HepG2 (cell line): ENCODE measurements at regions not wholly inside any gene's neighbourhood (a gene's known extent, or its start where the extent isn't known, plus 50 kb on each side); places are given as distances from the start of the nearest gene placed in this dataset.

Experiments
- ATAC-seq: fragments of 200-7000 bp; cut with Tn5 transposase; 3 replicates; pipeline ENCODE4 v1.9.1; 2020; ENCODE audit warnings: mild to moderate bottlenecking, moderate library complexity
- BruUV-seq: library from RNA; stranded (reverse); fragments of 400-500 nt; replicated peaks from 2 replicates; lab custom pipeline; 2021; lab: Mats Ljungman, UMichigan
- CTCF ChIA-PET: fragments of 300-600 bp; formaldehyde crosslinking; extraction: SDS; loops from one replicate; lab custom pipeline; 2021; ENCODE audit warnings: low total read pairs, inconsistent platforms, low intra/inter-chr PET ratio; lab: Yijun Ruan, JAX
- POLR2A ChIA-PET: fragments of 350-600 bp; sonication (Branson Sonifier 250); formaldehyde crosslinking; loops from one replicate; lab custom pipeline; 2020; ENCODE audit warnings: antibody characterized with exemption, inconsistent platforms; lab: Yijun Ruan, JAX
- DNase-seq: peaks from one replicate; pipeline ENCODE4 v3.0.0-alpha.2; 2015; ENCODE audit warnings: low spot score
- FAIRE-seq: peaks from 3 replicates; lab custom pipeline; 2011; peaks lifted over from hg19 to GRCh38; lab: Jason Lieb, UNC
- H2AFZ ChIP-seq: one replicate; pipeline ENCODE4 v1.6.1; 2011; ENCODE audit warnings: low read length, inconsistent platforms
- H3K27ac ChIP-seq: fragments of 300-600 bp; 3 replicates; pipeline ENCODE4 v1.8.0; 2011; ENCODE audit warnings: mixed run types, mild to moderate bottlenecking, mixed read lengths, low read length, inconsistent platforms; ENCODE audit not compliant: insufficient read depth; ENCODE audit errors: extremely low read length
- H3K27me3 ChIP-seq, 2 experiments: fragments of 200-600 bp in 1 of 2; 2 replicates in 1 of 2; 3 replicates in 1 of 2; pipeline versions ENCODE4 v1.6.0 to v1.8.0; 2011; ENCODE audit warnings: low read length in 2 of 2, mild to moderate bottlenecking in 2 of 2, moderate library complexity in 2 of 2, inconsistent platforms in 1 of 2; ENCODE audit not compliant: insufficient read depth in 2 of 2, control insufficient read depth in 1 of 2
- H3K36me3 ChIP-seq, 2 experiments: fragments of 200-600 bp in 1 of 2; replicated peaks in 1 of 2; 2 replicates in 1 of 2; 3 replicates in 1 of 2; pipeline versions ENCODE4 v1.5.1 to v1.8.0; 2011; ENCODE audit warnings: low read length in 2 of 2, inconsistent platforms in 1 of 2; ENCODE audit not compliant: insufficient read depth in 2 of 2, control insufficient read depth in 1 of 2
- H3K4me1 ChIP-seq: 2 replicates; pipeline ENCODE4 v1.5.1; 2012; ENCODE audit warnings: low read length, inconsistent platforms; ENCODE audit not compliant: insufficient read depth
- H3K4me2 ChIP-seq: 2 replicates; pipeline ENCODE4 v1.6.0; 2011; ENCODE audit warnings: low read depth, low read length, inconsistent platforms
- H3K4me3 ChIP-seq, 3 experiments: fragments of 200-600 bp in 1 of 3; sonication (generic), shearing (Covaris generic) in 1 of 3; replicated peaks in 1 of 3; 2 replicates each; pipeline ENCODE4 v1.5.1; 2011 to 2016; ENCODE audit warnings: low read length in 3 of 3, inconsistent platforms in 2 of 3, low read depth in 2 of 3, mild to moderate bottlenecking in 2 of 3, control low read depth in 1 of 3, mixed read lengths in 1 of 3; ENCODE audit not compliant: insufficient read depth in 1 of 3
- H3K79me2 ChIP-seq: one replicate; pipeline ENCODE4 v1.6.1; 2011; ENCODE audit warnings: low read length, inconsistent platforms; ENCODE audit not compliant: insufficient read depth
- H3K9ac ChIP-seq: 2 replicates; pipeline ENCODE4 v1.6.0; 2011; ENCODE audit warnings: mild to moderate bottlenecking, low read depth, low read length, inconsistent platforms; ENCODE audit not compliant: insufficient read depth
- H3K9me3 ChIP-seq: 2 replicates; pipeline ENCODE4 v1.5.1; 2012; ENCODE audit warnings: mild to moderate bottlenecking, low read length
- H4K20me1 ChIP-seq: 2 replicates; pipeline ENCODE4 v1.6.0; 2011; ENCODE audit warnings: inconsistent platforms, mild to moderate bottlenecking, low read length, moderate library complexity; ENCODE audit not compliant: insufficient read depth
- ERF ChIP-seq: IDR thresholded peaks from 2 replicates; pipeline ENCODE4 v1.6.1; 2018; ENCODE audit warnings: missing biosample characterization, missing genetic modification reagents
- HMGA1 ChIP-seq: sonication (generic); formaldehyde crosslinking; conservative IDR thresholded peaks from 2 replicates; pipeline ENCODE4 v1.4.0; 2020; ENCODE audit warnings: missing genetic modification reagents
- IKZF4 ChIP-seq: sonication (generic); formaldehyde crosslinking; IDR thresholded peaks from 2 replicates; pipeline ENCODE4 v1.5.1; 2020; ENCODE audit warnings: borderline replicate concordance, mild to moderate bottlenecking, low read depth, missing genetic modification reagents; ENCODE audit errors: not compliant biosample characterization
- JDP2 ChIP-seq: sonication (generic); formaldehyde crosslinking; IDR thresholded peaks from 2 replicates; pipeline ENCODE4 v1.8.1; 2022; ENCODE audit warnings: missing genetic modification reagents, borderline replicate concordance
- RARA ChIP-seq: IDR thresholded peaks from 2 replicates; pipeline ENCODE4 v1.6.1; 2016; ENCODE audit warnings: missing genetic modification reagents, missing compliant biosample characterization
- ZNF598 ChIP-seq: sonication (generic); formaldehyde crosslinking; IDR thresholded peaks from 2 replicates; pipeline ENCODE4 v1.5.1; 2020; ENCODE audit warnings: mild to moderate bottlenecking, missing genetic modification reagents, borderline replicate concordance
- ZNF747 ChIP-seq: sonication (generic); formaldehyde crosslinking; IDR thresholded peaks from 2 replicates; pipeline ENCODE4 v1.8.1; 2023; ENCODE audit warnings: missing genetic modification reagents, mild to moderate bottlenecking, borderline replicate concordance
- ZNF773 ChIP-seq: sonication (generic); formaldehyde crosslinking; IDR thresholded peaks from 2 replicates; pipeline ENCODE4 v1.4.0; 2020; ENCODE audit warnings: missing genetic modification reagents, borderline replicate concordance
- ZSCAN25 ChIP-seq: sonication (generic); formaldehyde crosslinking; IDR thresholded peaks from 2 replicates; pipeline ENCODE4 v1.8.0; 2022; ENCODE audit warnings: mild to moderate bottlenecking, missing genetic modification reagents
- WGBS: methylation state at CpG from one replicate; pipeline ENCODE4 v1.1.6; 2017; ENCODE audit warnings: low lambda C conversion rate; 5-methylcytosine and 5-hydroxymethylcytosine counted together
- in situ Hi-C: cut with HindIII; loops from 2 replicates; pipeline ENCODE4 v1.10.0; 2017; ENCODE audit warnings: low pct_unique_long_range_greater_than_20kb; ENCODE audit not compliant: extremely low pct_ligation_motif_present
- intact Hi-C: fragments of 100-400 bp; cut with micrococcal nuclease; formaldehyde crosslinking; loops from one replicate; pipeline ENCODE4 v1.10.0; 2022; ENCODE audit not compliant: unreplicated experiment
- TF ChIP-seq, protein P1 (sequence below): sonication (generic); formaldehyde crosslinking; IDR thresholded peaks from 2 replicates; pipeline ENCODE4 v1.8.1; 2023; ENCODE audit warnings: missing genetic modification reagents, inconsistent platforms, borderline replicate concordance
- TF ChIP-seq, protein P2 (sequence below): sonication (generic); formaldehyde crosslinking; IDR thresholded peaks from 2 replicates; pipeline ENCODE4 v1.5.1; 2020; ENCODE audit warnings: mild to moderate bottlenecking, missing genetic modification reagents, borderline replicate concordance
- TF ChIP-seq, protein P3 (sequence below): sonication (generic); formaldehyde crosslinking; conservative IDR thresholded peaks from 2 replicates; pipeline ENCODE4 v1.8.0; 2022; ENCODE audit warnings: missing genetic modification reagents
- TF ChIP-seq, protein P4 (sequence below): sonication (generic); formaldehyde crosslinking; IDR thresholded peaks from 2 replicates; pipeline ENCODE4 v1.5.0; 2020; ENCODE audit warnings: missing genetic modification reagents

DNA sequence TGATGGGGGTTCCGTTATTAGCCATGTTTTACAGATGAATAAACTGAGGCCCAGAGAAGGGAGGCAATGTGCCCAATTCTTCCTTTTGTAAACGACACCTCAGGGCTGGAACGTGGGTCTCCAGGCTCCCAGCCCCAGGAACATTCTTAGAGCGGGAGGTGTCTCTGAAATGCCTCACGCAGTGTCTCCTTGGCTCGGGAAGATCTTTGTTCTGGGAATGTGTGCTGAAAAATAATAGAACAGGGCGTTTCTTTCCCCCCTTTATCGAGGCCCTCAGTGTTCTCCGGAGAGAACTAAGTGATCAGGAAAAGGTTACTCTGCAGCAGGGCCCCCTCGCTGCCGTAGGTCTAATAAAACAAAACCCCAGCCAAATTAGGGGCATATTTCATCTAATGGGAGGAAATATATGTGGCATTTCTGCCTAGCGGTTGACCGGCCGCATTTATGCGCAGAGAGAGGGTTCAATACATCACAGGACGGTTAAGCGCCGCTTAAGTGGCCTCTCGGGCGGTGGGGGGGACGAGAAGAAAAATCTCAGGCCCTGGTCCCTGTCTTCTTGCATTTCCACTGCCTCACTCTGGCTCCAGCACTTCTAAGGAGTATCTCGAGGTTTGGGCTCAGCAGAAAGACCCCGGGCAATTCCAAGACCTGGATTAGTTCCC, 564.3 kb downstream of the MN1 start:
- ChIA-PET POLR2A (no interaction called here), CTCF (no interaction called here)
- ATAC-seq (no peak), FAIRE-seq (no peak), DNase-seq (no peak)
- no peaks in the 10 kb centered on the region for H4K20me1 ChIP-seq
- H3K4me2 ChIP-seq: no peak overlapping the region
- no peak overlapping the region for H3K4me3 ChIP-seq
- TF ChIP-seq ZNF773 (CRISPR knock-in tag) (no peak), ZSCAN25 (CRISPR knock-in tag) (no peak), HMGA1 (CRISPR knock-in tag) (no peak), ZNF598 (no peak), IKZF4 (CRISPR knock-in tag) (no peak), RARA (CRISPR knock-in tag) (no peak), ERF (CRISPR knock-in tag) (no peak), JDP2 (CRISPR knock-in tag) (no peak), ZNF747 (CRISPR knock-in tag) (no peak)
- TF ChIP-seq, protein P1, sequence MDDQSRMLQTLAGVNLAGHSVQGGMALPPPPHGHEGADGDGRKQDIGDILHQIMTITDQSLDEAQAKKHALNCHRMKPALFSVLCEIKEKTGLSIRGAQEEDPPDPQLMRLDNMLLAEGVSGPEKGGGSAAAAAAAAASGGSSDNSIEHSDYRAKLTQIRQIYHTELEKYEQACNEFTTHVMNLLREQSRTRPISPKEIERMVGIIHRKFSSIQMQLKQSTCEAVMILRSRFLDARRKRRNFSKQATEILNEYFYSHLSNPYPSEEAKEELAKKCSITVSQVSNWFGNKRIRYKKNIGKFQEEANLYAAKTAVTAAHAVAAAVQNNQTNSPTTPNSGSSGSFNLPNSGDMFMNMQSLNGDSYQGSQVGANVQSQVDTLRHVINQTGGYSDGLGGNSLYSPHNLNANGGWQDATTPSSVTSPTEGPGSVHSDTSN (CRISPR knock-in tag): no peak
- TF ChIP-seq, protein P2, sequence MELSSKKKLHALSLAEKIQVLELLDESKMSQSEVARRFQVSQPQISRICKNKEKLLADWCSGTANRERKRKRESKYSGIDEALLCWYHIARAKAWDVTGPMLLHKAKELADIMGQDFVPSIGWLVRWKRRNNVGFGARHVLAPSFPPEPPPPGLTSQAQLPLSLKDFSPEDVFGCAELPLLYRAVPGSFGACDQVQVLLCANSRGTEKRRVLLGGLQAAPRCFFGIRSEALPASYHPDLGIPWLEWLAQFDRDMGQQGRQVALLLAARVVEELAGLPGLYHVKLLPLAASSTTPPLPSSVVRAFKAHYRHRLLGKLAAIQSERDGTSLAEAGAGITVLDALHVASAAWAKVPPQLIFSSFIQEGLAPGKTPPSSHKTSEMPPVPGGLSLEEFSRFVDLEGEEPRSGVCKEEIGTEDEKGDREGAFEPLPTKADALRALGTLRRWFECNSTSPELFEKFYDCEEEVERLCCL (CRISPR knock-in tag): no peak
- TF ChIP-seq, protein P3, sequence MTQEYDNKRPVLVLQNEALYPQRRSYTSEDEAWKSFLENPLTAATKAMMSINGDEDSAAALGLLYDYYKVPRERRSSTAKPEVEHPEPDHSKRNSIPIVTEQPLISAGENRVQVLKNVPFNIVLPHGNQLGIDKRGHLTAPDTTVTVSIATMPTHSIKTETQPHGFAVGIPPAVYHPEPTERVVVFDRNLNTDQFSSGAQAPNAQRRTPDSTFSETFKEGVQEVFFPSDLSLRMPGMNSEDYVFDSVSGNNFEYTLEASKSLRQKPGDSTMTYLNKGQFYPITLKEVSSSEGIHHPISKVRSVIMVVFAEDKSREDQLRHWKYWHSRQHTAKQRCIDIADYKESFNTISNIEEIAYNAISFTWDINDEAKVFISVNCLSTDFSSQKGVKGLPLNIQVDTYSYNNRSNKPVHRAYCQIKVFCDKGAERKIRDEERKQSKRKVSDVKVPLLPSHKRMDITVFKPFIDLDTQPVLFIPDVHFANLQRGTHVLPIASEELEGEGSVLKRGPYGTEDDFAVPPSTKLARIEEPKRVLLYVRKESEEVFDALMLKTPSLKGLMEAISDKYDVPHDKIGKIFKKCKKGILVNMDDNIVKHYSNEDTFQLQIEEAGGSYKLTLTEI (CRISPR knock-in tag): no peak
- TF ChIP-seq, protein P4, sequence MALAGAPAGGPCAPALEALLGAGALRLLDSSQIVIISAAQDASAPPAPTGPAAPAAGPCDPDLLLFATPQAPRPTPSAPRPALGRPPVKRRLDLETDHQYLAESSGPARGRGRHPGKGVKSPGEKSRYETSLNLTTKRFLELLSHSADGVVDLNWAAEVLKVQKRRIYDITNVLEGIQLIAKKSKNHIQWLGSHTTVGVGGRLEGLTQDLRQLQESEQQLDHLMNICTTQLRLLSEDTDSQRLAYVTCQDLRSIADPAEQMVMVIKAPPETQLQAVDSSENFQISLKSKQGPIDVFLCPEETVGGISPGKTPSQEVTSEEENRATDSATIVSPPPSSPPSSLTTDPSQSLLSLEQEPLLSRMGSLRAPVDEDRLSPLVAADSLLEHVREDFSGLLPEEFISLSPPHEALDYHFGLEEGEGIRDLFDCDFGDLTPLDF (CRISPR knock-in tag): no peak
- no peaks in the 10 kb centered on the region for H3K4me1 ChIP-seq
- H2AFZ ChIP-seq: no peak overlapping the region
- BruUV-seq: no TSS peak
- no peaks in the 10 kb centered on the region for H3K79me2 ChIP-seq
- H3K27me3 ChIP-seq: peaks cover 0 to 4% of the 10 kb centered on the region in 2 experiments; a peak in 1 of 5 replicates
- intact Hi-C loops (no loop called here), in situ Hi-C loops (no loop called here)
- H3K9ac ChIP-seq: no peak overlapping the region
- H3K9me3 ChIP-seq: no peaks in the 10 kb centered on the region
- H3K36me3 ChIP-seq: no peaks in the 10 kb centered on the region
- 35% methylated on average over 19 of the region's 23 CpGs for WGBS
- H3K27ac ChIP-seq: no peak overlapping the region
